Left colon (tissue), 2 donors: ENCODE measurements at regions not wholly inside any gene's neighbourhood (a gene's known extent, or its start where the extent isn't known, plus 50 kb on each side); places are given as distances from the start of the nearest gene placed in this dataset.
"Not testable (repeated sequence)": the region's sequence is repeated elsewhere in the genome, so short reads cannot be mapped to it uniquely, and the experiment has no call there.

Experiments
- ATAC-seq: fragments of 200-7000 bp; cut with Tn5 transposase; one replicate; pipeline ENCODE4 v1.9.1; 2020; ENCODE audit warnings: mild to moderate bottlenecking, moderate library complexity
- DNase-seq, 2 donors: peaks; one replicate each; pipeline ENCODE4 v3.0.0-alpha.2; 2020
- intact Hi-C, 2 donors: fragments of 100-400 bp; cut with DNase I in 1 of 2; cut with micrococcal nuclease in 1 of 2; formaldehyde crosslinking; loops; one replicate each; pipeline versions ENCODE4 v1.11.2 to v1.14.0; 2022; cut with DNase I, micrococcal nuclease
- donor health status: DM: no; HTN: no; CAD: no.
- donor health status: DM: yes; HTN: yes; CAD: no.

GRCh38 chr15:91356083-91356482 is 256.0 kb downstream of the SV2B start:
- intact Hi-C loops, result no loop called here
- DNase-seq (no peak), ATAC-seq (peak; percentile 44)

DNA sequence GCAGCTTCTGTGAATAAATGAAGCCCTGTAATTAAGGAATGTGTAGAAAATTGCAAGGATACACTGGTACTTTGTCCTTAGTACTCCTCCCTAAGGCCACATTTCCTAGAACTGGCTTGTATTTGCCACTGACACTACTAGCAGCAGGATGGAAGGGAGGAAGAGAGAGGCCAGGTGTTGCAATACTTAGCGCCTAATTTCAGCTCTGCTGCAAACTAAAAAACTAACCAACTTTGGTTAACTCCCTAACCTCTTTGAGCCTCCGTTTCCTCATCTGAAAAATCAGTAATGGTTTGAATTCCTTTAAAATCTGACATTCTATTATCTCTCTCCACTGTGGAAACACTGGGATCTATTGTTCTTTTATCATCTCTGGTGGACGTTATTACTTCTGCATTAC is 257.0 kb downstream of the SV2B start:
- no peak for ATAC-seq
- DNase-seq, result no peak
- intact Hi-C loops, result no loop called here

DNA sequence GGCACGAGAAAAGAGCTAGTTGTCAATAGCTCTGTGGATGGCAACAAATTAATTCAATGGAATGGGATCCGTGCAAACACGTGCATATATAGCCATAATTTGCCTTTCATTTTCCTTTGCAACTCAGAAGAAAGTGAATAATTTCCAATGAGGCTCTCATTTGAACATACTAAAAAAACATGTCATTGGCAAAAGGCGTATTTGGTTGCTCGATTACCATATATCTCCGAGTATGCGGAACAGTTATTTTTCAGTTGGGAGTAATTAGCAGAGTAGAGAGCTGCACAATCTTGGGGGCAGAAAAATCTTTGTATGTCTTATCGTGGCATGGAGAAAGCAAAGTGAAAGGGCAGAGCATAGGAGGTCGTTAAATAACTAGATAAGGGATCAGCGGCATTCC is 257.4 kb downstream of the SV2B start:
- intact Hi-C loops, result no loop called here
- DNase-seq, result no peak
- no peak for ATAC-seq

DNA sequence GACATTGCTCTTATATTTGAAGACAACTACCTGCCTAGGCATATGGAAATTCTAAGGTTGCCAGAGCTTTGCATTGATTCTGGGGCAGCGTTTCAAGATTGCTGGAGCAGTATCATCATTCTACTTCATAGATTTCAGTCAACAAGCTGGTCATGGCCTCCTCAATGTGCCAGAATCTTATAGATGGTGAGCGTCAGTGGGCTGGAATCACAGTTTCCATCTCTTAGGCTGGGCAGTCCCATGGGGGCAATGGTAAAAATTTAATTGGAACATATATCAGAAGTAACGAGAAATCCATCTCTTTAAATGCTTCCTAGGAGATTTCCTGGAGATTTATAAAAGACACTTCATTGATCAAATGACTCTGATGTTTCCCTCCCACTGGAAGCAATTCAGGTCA is 258.3 kb downstream of the SV2B start:
- intact Hi-C loops, result no loop called here
- ATAC-seq, result no peak
- DNase-seq, result no peak

GRCh38 chr15:91361696-91362095 is 261.6 kb downstream of the SV2B start:
- DNase-seq, ATAC-seq, intact Hi-C loops: not testable (repeated sequence)

- intact Hi-C loops, result no loop called here
- no peak for DNase-seq
- no peak for ATAC-seq
Observed at GRCh38 chr15:91366111-91366510, 266.1 kb downstream of the SV2B start.

GRCh38 chr15:91368611-91369010 is 268.6 kb downstream of the SV2B start:
- no peak for ATAC-seq
- intact Hi-C loops, result no loop called here
- no peak for DNase-seq

GRCh38 chr15:91369823-91370222 is 269.8 kb downstream of the SV2B start:
- DNase-seq (no peak), ATAC-seq (no peak)
- intact Hi-C loops, result no loop called here

DNA sequence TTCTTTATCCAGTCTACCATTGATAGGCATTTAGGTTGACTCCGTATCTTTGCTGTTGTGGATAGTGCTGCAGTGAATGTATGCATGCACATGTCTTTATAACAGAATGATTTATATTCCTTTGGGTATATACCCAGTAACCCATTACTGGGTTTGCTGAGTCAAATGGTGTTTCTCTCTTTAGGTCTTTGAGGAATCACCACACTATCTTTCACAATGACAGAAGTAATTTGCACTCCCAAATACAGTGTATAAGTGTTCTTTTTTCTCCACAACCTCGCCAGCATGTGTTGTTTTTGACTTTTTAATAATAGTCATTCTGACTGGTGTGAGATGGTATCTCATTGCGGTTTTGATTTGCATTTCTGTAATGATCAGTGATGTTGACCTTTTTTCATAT is 271.3 kb downstream of the SV2B start:
- ATAC-seq, DNase-seq, intact Hi-C loops: not testable (repeated sequence)

- intact Hi-C loops, result no loop called here
- ATAC-seq, result no peak
- no peak for DNase-seq
Observed at GRCh38 chr15:91374336-91374735, 274.3 kb downstream of the SV2B start.

DNA sequence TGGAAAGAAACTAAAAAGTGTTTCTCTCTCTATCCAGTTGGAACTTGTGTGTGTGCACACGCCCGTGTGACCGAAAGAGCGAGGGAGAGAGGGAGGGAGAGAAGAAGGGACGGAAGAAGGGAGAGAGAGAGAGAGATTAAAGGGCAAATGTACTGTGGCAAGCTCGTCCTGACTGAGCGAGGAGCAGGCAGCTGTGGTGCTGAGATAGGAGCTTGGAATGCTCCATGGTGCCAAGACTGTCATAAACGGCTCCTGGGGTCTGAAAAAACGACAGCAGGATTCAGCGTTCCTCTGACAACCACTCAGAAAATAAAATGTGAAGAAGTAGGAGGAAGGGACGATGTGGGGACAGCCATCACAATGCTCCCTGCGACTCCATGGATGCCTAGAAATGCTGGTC is 276.0 kb downstream of the SV2B start:
- ATAC-seq, result no peak
- intact Hi-C loops, result no loop called here
- DNase-seq, result no peak

DNA sequence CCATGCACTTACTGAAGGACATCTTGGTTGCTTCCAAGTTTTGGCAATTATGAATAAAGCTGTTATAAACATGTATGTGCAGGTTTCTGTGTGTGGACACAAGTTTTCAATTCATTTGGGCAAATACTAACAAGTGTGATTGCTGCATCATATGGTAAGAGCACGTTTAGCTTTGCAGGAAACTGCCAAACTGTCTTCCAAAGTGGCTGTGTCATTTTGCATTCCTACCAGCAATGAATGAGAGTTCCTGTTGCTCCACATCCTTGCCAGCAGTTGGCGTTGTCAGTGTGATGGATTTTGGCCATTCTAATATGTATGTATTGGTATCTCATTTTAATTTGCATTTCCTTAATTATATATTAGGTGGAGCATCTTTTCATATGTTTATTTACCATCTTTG is 280.1 kb downstream of the SV2B start:
- DNase-seq, result no peak
- intact Hi-C loops, result no loop called here

GRCh38 chr15:91383532-91383931 is 283.5 kb downstream of the SV2B start:
- no peak for ATAC-seq
- intact Hi-C loops, result no loop called here

More for the DNA sequence above, 280.1 kb downstream of the SV2B start:
- no peak for ATAC-seq

DNA sequence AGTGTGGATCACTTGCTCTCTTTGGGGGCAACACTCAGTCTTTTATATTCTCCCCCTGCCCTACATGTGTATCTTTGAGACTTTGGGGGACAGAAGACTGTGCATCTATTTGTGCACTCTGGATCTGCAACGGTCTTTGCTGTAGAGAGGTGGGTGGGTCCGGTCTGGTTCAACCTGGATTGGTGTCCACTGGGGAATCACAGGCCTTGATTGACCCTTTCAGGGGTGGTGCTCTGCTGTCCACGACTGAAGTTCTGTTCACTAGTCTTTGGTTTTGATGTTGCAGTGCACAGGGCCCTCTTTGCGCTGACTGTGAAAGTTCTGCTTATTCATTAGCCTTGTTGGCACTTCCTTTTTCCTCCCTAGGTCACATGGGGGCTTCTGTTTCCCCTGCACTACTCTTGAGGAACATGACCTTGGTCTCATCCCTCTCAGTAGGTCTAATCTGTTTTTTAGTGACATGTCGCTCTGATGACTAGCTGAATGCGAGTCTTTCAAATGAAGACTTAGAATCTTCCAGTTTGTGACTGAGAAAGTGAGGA is 284.2 kb downstream of the SV2B start:
- ATAC-seq, result no peak

More at GRCh38 chr15:91383532-91383931, 283.5 kb downstream of the SV2B start:
- DNase-seq, result no peak

GRCh38 chr15:91385311-91385710 is 285.3 kb downstream of the SV2B start:
- intact Hi-C loops, result no loop called here
- no peak for ATAC-seq
- no peak for DNase-seq

More for the DNA sequence above, 284.2 kb downstream of the SV2B start:
- intact Hi-C loops, result no loop called here
- no peak for DNase-seq

GRCh38 chr15:91393186-91393585 is 293.1 kb downstream of the SV2B start:
- intact Hi-C loops, result no loop called here
- ATAC-seq, result no peak

GRCh38 chr15:91400481-91400880 is 300.4 kb downstream of the SV2B start:
- ATAC-seq, result no peak
- no peak for DNase-seq
- intact Hi-C loops, result no loop called here

More at GRCh38 chr15:91393186-91393585, 293.1 kb downstream of the SV2B start:
- no peak for DNase-seq

DNA sequence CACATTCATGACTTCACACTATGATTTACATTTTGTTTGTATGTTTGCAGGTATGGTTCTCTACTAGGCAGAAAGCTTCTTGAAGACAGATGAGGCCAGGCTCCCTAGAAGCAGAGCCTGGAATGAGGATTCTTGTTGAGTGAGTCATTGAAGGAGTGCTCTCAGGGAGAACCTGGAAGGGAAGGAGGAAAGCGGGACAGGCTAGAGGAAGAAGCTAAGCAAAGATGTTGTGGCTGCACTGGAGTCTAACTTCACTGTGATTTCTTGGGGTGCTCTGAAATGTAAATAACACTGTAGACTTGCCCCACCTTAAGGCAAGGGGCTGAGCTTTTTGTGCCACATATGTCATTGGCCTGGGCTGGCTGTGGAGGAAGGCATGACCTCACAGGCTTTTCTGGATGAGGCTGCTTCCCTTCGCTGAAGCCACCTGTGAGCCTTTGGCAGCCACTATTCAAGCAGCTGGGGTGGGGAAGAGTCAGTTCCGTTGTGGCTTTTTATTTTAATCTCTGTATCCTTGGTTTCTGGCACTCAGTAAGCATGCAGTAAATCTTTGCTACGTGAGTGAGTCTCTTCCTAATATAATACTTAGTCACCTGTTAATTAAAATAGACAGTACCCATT is 307.3 kb downstream of the SV2B start:
- intact Hi-C loops, result no loop called here
- ATAC-seq (no peak), DNase-seq (no peak)

DNA sequence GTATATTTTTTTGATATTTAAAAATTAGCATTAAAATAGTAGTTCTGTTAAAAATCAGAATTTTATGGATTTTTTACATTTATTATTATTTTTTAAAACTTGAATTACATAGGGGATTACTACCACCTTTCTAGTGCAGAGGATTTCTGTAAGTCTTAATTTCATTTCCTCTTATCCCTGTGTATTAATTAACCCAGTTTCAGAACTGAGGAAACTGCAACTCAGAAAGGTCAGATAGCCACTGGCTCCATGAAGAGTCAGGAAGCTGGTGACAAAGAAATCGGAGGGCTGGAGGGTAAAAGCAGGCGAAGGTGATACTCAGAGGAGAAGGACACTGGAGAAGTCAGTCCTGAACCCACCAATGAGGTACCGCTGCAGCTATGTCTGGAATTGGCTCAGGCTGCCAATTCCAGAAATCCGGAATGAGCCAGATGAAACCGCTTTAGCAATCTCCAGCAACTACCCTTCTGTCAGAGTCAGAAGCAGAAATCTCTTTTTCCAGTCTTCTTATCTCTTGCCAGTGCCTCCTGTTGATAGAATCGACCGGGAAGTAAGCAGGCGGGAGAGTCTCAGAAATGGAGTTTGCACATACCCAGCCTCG is 308.5 kb downstream of the SV2B start:
- DNase-seq (no peak), ATAC-seq (peak; percentile 67)
- intact Hi-C loops, result no loop called here

DNA sequence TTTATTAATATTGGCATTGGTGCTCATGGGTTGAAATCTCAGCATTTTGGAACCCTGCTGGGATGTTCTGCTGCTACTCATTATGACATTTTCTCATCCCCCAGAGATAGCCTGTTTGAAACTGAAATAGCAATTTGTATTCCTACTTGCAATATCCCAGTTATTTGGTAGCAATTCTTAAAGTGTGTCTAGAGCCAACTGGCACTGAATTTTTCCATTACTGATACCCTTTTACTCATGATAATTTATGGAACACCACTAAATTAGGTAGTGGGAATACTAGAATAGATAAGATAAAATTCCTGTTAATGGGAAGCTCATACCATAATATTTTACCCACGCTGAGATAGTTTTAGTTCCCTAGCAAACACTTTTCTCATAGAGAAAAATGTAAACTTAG is 309.3 kb downstream of the SV2B start:
- ATAC-seq (no peak), DNase-seq (no peak)
- intact Hi-C loops, result no loop called here

- DNase-seq (no peak), ATAC-seq (no peak)
- intact Hi-C loops, result no loop called here
Observed at GRCh38 chr15:91411586-91411985, 311.5 kb downstream of the SV2B start.
